ENCODE measurements at regions not wholly inside any gene's neighbourhood (a gene's known extent, or its start where the extent isn't known, plus 50 kb on each side); places are given as distances from the start of the nearest gene placed in this dataset.
A peak's percentile ranks its signal among the peaks of the same experiment; 100 is the strongest.

- TF ChIP-seq CTCF (IDR thresholded peaks at IDR 0.05), result no peak
- peak; percentile 87 for DNase-seq (ENCODE audit: low spot score)
Measured at GRCh38 chr11:134510233-134511040, 98.4 kb upstream of the B3GAT1 start.

GRCh38 chr11:134509381-134510232 lies 97.6 kb upstream of the B3GAT1 start:
- no peak overlapping the region for H3K27ac Mint-ChIP-seq (ENCODE audit: unreplicated experiment)
- DNase-seq (ENCODE audit: low spot score), result peak; percentile 71
- no peak for TF ChIP-seq CTCF (IDR thresholded peaks at IDR 0.05)
- H3K4me3 Mint-ChIP-seq (ENCODE audit: unreplicated experiment), result no peak overlapping the region
- H3K4me1 Mint-ChIP-seq (ENCODE audit: low read depth), result no peaks in the 10 kb centered on the region
- H3K9me3 Mint-ChIP-seq (ENCODE audit: low read depth), result no peaks in the 10 kb centered on the region
- no peaks in the 10 kb centered on the region for H3K36me3 Mint-ChIP-seq (ENCODE audit: low read depth)
- H3K27me3 Mint-ChIP-seq (ENCODE audit: low read depth), result peaks cover 25% of the 10 kb centered on the region

More at GRCh38 chr11:134510233-134511040, 98.4 kb upstream of the B3GAT1 start:
- H3K9me3 Mint-ChIP-seq (ENCODE audit: low read depth), result no peaks in the 10 kb centered on the region
- H3K4me1 Mint-ChIP-seq (ENCODE audit: low read depth), result no peaks in the 10 kb centered on the region
- H3K27ac Mint-ChIP-seq (ENCODE audit: unreplicated experiment), result no peak overlapping the region
- H3K4me3 Mint-ChIP-seq (ENCODE audit: unreplicated experiment), result no peak overlapping the region
- no peaks in the 10 kb centered on the region for H3K36me3 Mint-ChIP-seq (ENCODE audit: low read depth)
- peaks cover 23% of the 10 kb centered on the region for H3K27me3 Mint-ChIP-seq (ENCODE audit: low read depth)

- H3K36me3 Mint-ChIP-seq (ENCODE audit: low read depth), result no peaks in the 10 kb centered on the region
- H3K4me1 Mint-ChIP-seq (ENCODE audit: low read depth), result no peaks in the 10 kb centered on the region
- DNase-seq (ENCODE audit: low spot score), result peak; percentile 65
- no peaks in the 10 kb centered on the region for H3K9me3 Mint-ChIP-seq (ENCODE audit: low read depth)
- H3K27ac Mint-ChIP-seq (ENCODE audit: unreplicated experiment), result no peak overlapping the region
- TF ChIP-seq CTCF (IDR thresholded peaks at IDR 0.05), result no peak
- H3K4me3 Mint-ChIP-seq (ENCODE audit: unreplicated experiment), result no peak overlapping the region
- H3K27me3 Mint-ChIP-seq (ENCODE audit: low read depth), result peaks cover 28% of the 10 kb centered on the region
Measured at GRCh38 chr11:134508219-134508990, 96.4 kb upstream of the B3GAT1 start.

GRCh38 chr11:134506046-134506445 lies 94.0 kb upstream of the B3GAT1 start:
- DNase-seq (ENCODE audit: low spot score), result no peak
- TF ChIP-seq CTCF (IDR thresholded peaks at IDR 0.05), result no peak
- Mint-ChIP-seq H3K9me3 (ENCODE audit: low read depth) (no peaks in the 10 kb centered on the region), H3K27me3 (ENCODE audit: low read depth) (peaks cover 20% of the 10 kb centered on the region), H3K4me1 (ENCODE audit: low read depth) (no peaks in the 10 kb centered on the region), H3K4me3 (ENCODE audit: unreplicated experiment) (no peak overlapping the region), H3K36me3 (ENCODE audit: low read depth) (no peaks in the 10 kb centered on the region), H3K27ac (ENCODE audit: unreplicated experiment) (no peak overlapping the region)

GRCh38 chr11:134505125-134505524 lies 93.1 kb upstream of the B3GAT1 start:
- H3K4me3 Mint-ChIP-seq (ENCODE audit: unreplicated experiment), result no peak overlapping the region

More at GRCh38 chr11:134505125-134505524, 93.1 kb upstream of the B3GAT1 start:
- TF ChIP-seq CTCF (IDR thresholded peaks at IDR 0.05), result no peak
- DNase-seq (ENCODE audit: low spot score), result no peak
- H3K27ac Mint-ChIP-seq (ENCODE audit: unreplicated experiment), result no peak overlapping the region
- H3K9me3 Mint-ChIP-seq (ENCODE audit: low read depth), result no peaks in the 10 kb centered on the region
- H3K27me3 Mint-ChIP-seq (ENCODE audit: low read depth), result peaks cover 19% of the 10 kb centered on the region
- no peaks in the 10 kb centered on the region for H3K4me1 Mint-ChIP-seq (ENCODE audit: low read depth)
- no peaks in the 10 kb centered on the region for H3K36me3 Mint-ChIP-seq (ENCODE audit: low read depth)

All from chondrocyte (in vitro differentiated cells).